ENCODE measurements at regions not wholly inside any gene's neighbourhood (a gene's known extent, or its start where the extent isn't known, plus 50 kb on each side); places are given as distances from the start of the nearest gene placed in this dataset.

GRCh38 chr6:156269751-156270369, 507.3 kb upstream of the ARID1B start:
- no peak for TF ChIP-seq POLR2AphosphoS5 (IDR thresholded peaks at IDR 0.05; ENCODE audit: low read depth)
- no peak for TF ChIP-seq EZH2 (IDR thresholded peaks at IDR 0.05; ENCODE audit: low read depth, unreplicated experiment)
- TF ChIP-seq, protein P1, sequence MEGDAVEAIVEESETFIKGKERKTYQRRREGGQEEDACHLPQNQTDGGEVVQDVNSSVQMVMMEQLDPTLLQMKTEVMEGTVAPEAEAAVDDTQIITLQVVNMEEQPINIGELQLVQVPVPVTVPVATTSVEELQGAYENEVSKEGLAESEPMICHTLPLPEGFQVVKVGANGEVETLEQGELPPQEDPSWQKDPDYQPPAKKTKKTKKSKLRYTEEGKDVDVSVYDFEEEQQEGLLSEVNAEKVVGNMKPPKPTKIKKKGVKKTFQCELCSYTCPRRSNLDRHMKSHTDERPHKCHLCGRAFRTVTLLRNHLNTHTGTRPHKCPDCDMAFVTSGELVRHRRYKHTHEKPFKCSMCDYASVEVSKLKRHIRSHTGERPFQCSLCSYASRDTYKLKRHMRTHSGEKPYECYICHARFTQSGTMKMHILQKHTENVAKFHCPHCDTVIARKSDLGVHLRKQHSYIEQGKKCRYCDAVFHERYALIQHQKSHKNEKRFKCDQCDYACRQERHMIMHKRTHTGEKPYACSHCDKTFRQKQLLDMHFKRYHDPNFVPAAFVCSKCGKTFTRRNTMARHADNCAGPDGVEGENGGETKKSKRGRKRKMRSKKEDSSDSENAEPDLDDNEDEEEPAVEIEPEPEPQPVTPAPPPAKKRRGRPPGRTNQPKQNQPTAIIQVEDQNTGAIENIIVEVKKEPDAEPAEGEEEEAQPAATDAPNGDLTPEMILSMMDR (conservative IDR thresholded peaks at IDR 0.05; ENCODE audit: low read depth in 2 of 2): no peak
- no peak for TF ChIP-seq CREB1 (CRISPR knock-in tag; IDR thresholded peaks at IDR 0.05; ENCODE audit: low read depth)

Measured in GM23338 (cell line).